ENCODE measurements at regions not wholly inside any gene's neighbourhood (a gene's known extent, or its start where the extent isn't known, plus 50 kb on each side); places are given as distances from the start of the nearest gene placed in this dataset.

GRCh38 chr9:86460216-86461002 is 106.2 kb upstream of the TUT7 start:
- no peaks in the 10 kb centered on the region for H3K4me1 ChIP-seq (ENCODE audit: insufficient read depth, low read length, severe bottlenecking)
- TF ChIP-seq CTCF (IDR thresholded peaks at IDR 0.05; ENCODE audit: low read length) (no peak), EZH2 (IDR thresholded peaks at IDR 0.05; ENCODE audit: borderline replicate concordance, low read length) (no peak)
- no peak overlapping the region for H3K27ac ChIP-seq (ENCODE audit: low read depth, low read length, poor library complexity, severe bottlenecking)

GRCh38 chr9:86459599-86460155 is 105.5 kb upstream of the TUT7 start:
- H3K9me3 ChIP-seq (ENCODE audit: low read length), result no peaks in the 10 kb centered on the region
- TF ChIP-seq EZH2 (IDR thresholded peaks at IDR 0.05; ENCODE audit: borderline replicate concordance, low read length), result no peak
- no peak for TF ChIP-seq CTCF (IDR thresholded peaks at IDR 0.05; ENCODE audit: low read length)
- H4K20me1 ChIP-seq (ENCODE audit: insufficient read depth, low read length), result no peaks in the 10 kb centered on the region
- H2AFZ ChIP-seq (ENCODE audit: low read length), result no peak overlapping the region
- no peaks in the 10 kb centered on the region for H3K27me3 ChIP-seq (ENCODE audit: insufficient read depth, low read length)
- no peaks in the 10 kb centered on the region for H3K36me3 ChIP-seq (ENCODE audit: insufficient read depth, low read length)
- no peaks in the 10 kb centered on the region for H3K4me1 ChIP-seq (ENCODE audit: insufficient read depth, low read length, severe bottlenecking)
- no peaks in the 10 kb centered on the region for H3F3A ChIP-seq (ENCODE audit: insufficient read depth, low read length)
- H3K4me3 ChIP-seq (ENCODE audit: low read depth, low read length, poor library complexity, severe bottlenecking), result no peak overlapping the region
- H3K79me2 ChIP-seq (ENCODE audit: insufficient read depth, low read length), result no peaks in the 10 kb centered on the region
- H3K4me2 ChIP-seq (ENCODE audit: low read length), result no peak overlapping the region
- H3K27ac ChIP-seq (ENCODE audit: low read depth, low read length, poor library complexity, severe bottlenecking), result no peak overlapping the region
- H3K9ac ChIP-seq (ENCODE audit: low read length), result no peak overlapping the region
- H3K9me2 ChIP-seq (ENCODE audit: low read depth, low read length), result no peaks in the 10 kb centered on the region

More at GRCh38 chr9:86460216-86461002, 106.2 kb upstream of the TUT7 start:
- Histone ChIP-seq H3K9me3 (ENCODE audit: low read length) (no peaks in the 10 kb centered on the region), H4K20me1 (ENCODE audit: insufficient read depth, low read length) (no peaks in the 10 kb centered on the region), H3F3A (ENCODE audit: insufficient read depth, low read length) (no peaks in the 10 kb centered on the region), H3K9me2 (ENCODE audit: low read depth, low read length) (no peaks in the 10 kb centered on the region), H3K4me2 (ENCODE audit: low read length) (no peak overlapping the region), H2AFZ (ENCODE audit: low read length) (no peak overlapping the region), H3K27me3 (ENCODE audit: insufficient read depth, low read length) (no peaks in the 10 kb centered on the region), H3K9ac (ENCODE audit: low read length) (no peak overlapping the region), H3K4me3 (ENCODE audit: low read depth, low read length, poor library complexity, severe bottlenecking) (no peak overlapping the region), H3K79me2 (ENCODE audit: insufficient read depth, low read length) (no peaks in the 10 kb centered on the region), H3K36me3 (ENCODE audit: insufficient read depth, low read length) (no peaks in the 10 kb centered on the region)

- Histone ChIP-seq H3K9me2 (ENCODE audit: low read depth, low read length) (no peaks in the 10 kb centered on the region), H3K9ac (ENCODE audit: low read length) (no peak overlapping the region), H3K27ac (ENCODE audit: low read depth, low read length, poor library complexity, severe bottlenecking) (no peak overlapping the region), H4K20me1 (ENCODE audit: insufficient read depth, low read length) (no peaks in the 10 kb centered on the region), H3K36me3 (ENCODE audit: insufficient read depth, low read length) (no peaks in the 10 kb centered on the region), H3K4me1 (ENCODE audit: insufficient read depth, low read length, severe bottlenecking) (no peaks in the 10 kb centered on the region), H2AFZ (ENCODE audit: low read length) (no peak overlapping the region), H3K27me3 (ENCODE audit: insufficient read depth, low read length) (no peaks in the 10 kb centered on the region), H3K4me2 (ENCODE audit: low read length) (no peak overlapping the region), H3F3A (ENCODE audit: insufficient read depth, low read length) (no peaks in the 10 kb centered on the region), H3K4me3 (ENCODE audit: low read depth, low read length, poor library complexity, severe bottlenecking) (no peak overlapping the region), H3K79me2 (ENCODE audit: insufficient read depth, low read length) (no peaks in the 10 kb centered on the region), H3K9me3 (ENCODE audit: low read length) (no peaks in the 10 kb centered on the region)
- TF ChIP-seq EZH2 (IDR thresholded peaks at IDR 0.05; ENCODE audit: borderline replicate concordance, low read length) (no peak), CTCF (IDR thresholded peaks at IDR 0.05; ENCODE audit: low read length) (no peak)
These were observed 105.0 kb upstream of the TUT7 start for GRCh38 chr9:86459191-86459590.

Measured in OCI-LY1 (cell line).